Osteoblast (primary cell): ENCODE measurements at regions not wholly inside any gene's neighbourhood (a gene's known extent, or its start where the extent isn't known, plus 50 kb on each side); places are given as distances from the start of the nearest gene placed in this dataset.

ENCODE experiments used
- DNase-seq: peaks from one replicate; pipeline ENCODE4 v3.0.0; 2011; ENCODE audit warnings: low spot score, mixed read lengths; ENCODE audit not compliant: insufficient read length; ENCODE audit errors: missing footprints
- H2AFZ ChIP-seq: 2 replicates; pipeline ENCODE4 v1.6.0; 2011; ENCODE audit warnings: mild to moderate bottlenecking, low read length
- H3K27ac ChIP-seq: 2 replicates; pipeline ENCODE4 v1.5.1; 2011; ENCODE audit warnings: mild to moderate bottlenecking, low read depth, low read length, moderate library complexity
- H3K27me3 ChIP-seq: 2 replicates; pipeline ENCODE4 v1.6.0; 2012; ENCODE audit warnings: mild to moderate bottlenecking, control low read depth, inconsistent platforms, low read length, moderate library complexity; ENCODE audit not compliant: insufficient read depth
- H3K36me3 ChIP-seq: 2 replicates; pipeline ENCODE4 v1.5.1; 2011; ENCODE audit warnings: mild to moderate bottlenecking, low read length, control low read depth, moderate library complexity; ENCODE audit not compliant: insufficient read depth
- H3K4me1 ChIP-seq: 2 replicates; pipeline ENCODE4 v1.5.1; 2011; ENCODE audit warnings: mild to moderate bottlenecking, low read length, control low read depth, moderate library complexity; ENCODE audit not compliant: insufficient read depth
- H3K4me2 ChIP-seq: 2 replicates; pipeline ENCODE4 v1.6.0; 2011; ENCODE audit warnings: mild to moderate bottlenecking, low read length; ENCODE audit not compliant: insufficient read depth
- H3K4me3 ChIP-seq: fragments of 200-600 bp; sonication (generic); 3 replicates; pipeline ENCODE4 v1.5.1; 2012; ENCODE audit warnings: mild to moderate bottlenecking, low read length, inconsistent platforms; ENCODE audit not compliant: insufficient read depth
- H3K79me2 ChIP-seq: 2 replicates; pipeline ENCODE4 v1.6.0; 2012; ENCODE audit warnings: mild to moderate bottlenecking, low read length, control low read depth, inconsistent platforms; ENCODE audit not compliant: insufficient read depth
- H3K9me3 ChIP-seq: 2 replicates; pipeline ENCODE4 v1.5.1; 2011; ENCODE audit warnings: low read depth, low read length, control low read depth
- H4K20me1 ChIP-seq: 2 replicates; pipeline ENCODE4 v1.6.0; 2012; ENCODE audit warnings: mild to moderate bottlenecking, low read length, control low read depth; ENCODE audit not compliant: insufficient read depth
- CTCF ChIP-seq: IDR thresholded peaks from 2 replicates; pipeline ENCODE4 v1.5.1; 2011; ENCODE audit warnings: mild to moderate bottlenecking, low read depth, low read length, moderate library complexity; ENCODE audit errors: extremely low read depth

GRCh38 chr22:26846076-26846475 is 188.7 kb downstream of the MIAT start:
- Histone ChIP-seq H3K9me3 (no peaks in the 10 kb centered on the region), H4K20me1 (no peaks in the 10 kb centered on the region), H3K4me3 (no peak overlapping the region), H2AFZ (no peak overlapping the region), H3K4me1 (peaks cover 4% of the 10 kb centered on the region), H3K79me2 (no peaks in the 10 kb centered on the region), H3K36me3 (no peaks in the 10 kb centered on the region), H3K27me3 (no peaks in the 10 kb centered on the region), H3K4me2 (no peak overlapping the region), H3K27ac (no peak overlapping the region)
- DNase-seq: no peak
- no peak for TF ChIP-seq CTCF

- H3K36me3 ChIP-seq: no peaks in the 10 kb centered on the region
- no peak overlapping the region for H3K27ac ChIP-seq
- no peak for TF ChIP-seq CTCF
- H2AFZ ChIP-seq: no peak overlapping the region
- H3K4me2 ChIP-seq: no peak overlapping the region
- DNase-seq: no peak
- no peaks in the 10 kb centered on the region for H3K27me3 ChIP-seq
- H3K9me3 ChIP-seq: no peaks in the 10 kb centered on the region
- peaks cover 4% of the 10 kb centered on the region for H3K4me1 ChIP-seq
- no peaks in the 10 kb centered on the region for H4K20me1 ChIP-seq
- no peaks in the 10 kb centered on the region for H3K79me2 ChIP-seq
- no peak overlapping the region for H3K4me3 ChIP-seq
Observed at GRCh38 chr22:26846645-26847044, 189.3 kb downstream of the MIAT start.

GRCh38 chr22:26847046-26847445 is 189.7 kb downstream of the MIAT start:
- Histone ChIP-seq H3K79me2 (no peaks in the 10 kb centered on the region), H4K20me1 (no peaks in the 10 kb centered on the region), H2AFZ (no peak overlapping the region), H3K4me2 (no peak overlapping the region), H3K9me3 (no peaks in the 10 kb centered on the region), H3K4me3 (no peak overlapping the region), H3K27me3 (no peaks in the 10 kb centered on the region), H3K27ac (no peak overlapping the region), H3K36me3 (no peaks in the 10 kb centered on the region), H3K4me1 (peaks cover 4% of the 10 kb centered on the region)
- no peak for TF ChIP-seq CTCF
- DNase-seq: no peak

- Histone ChIP-seq H4K20me1 (no peaks in the 10 kb centered on the region), H2AFZ (no peak overlapping the region), H3K36me3 (no peaks in the 10 kb centered on the region), H3K4me2 (no peak overlapping the region), H3K27ac (no peak overlapping the region), H3K4me1 (peaks cover 4% of the 10 kb centered on the region), H3K4me3 (no peak overlapping the region), H3K27me3 (no peaks in the 10 kb centered on the region), H3K79me2 (no peaks in the 10 kb centered on the region), H3K9me3 (no peaks in the 10 kb centered on the region)
- DNase-seq: no peak
- no peak for TF ChIP-seq CTCF
Observed at GRCh38 chr22:26847816-26848215, 190.4 kb downstream of the MIAT start.
